ENCODE measurements at regions not wholly inside any gene's neighbourhood (a gene's known extent, or its start where the extent isn't known, plus 50 kb on each side); places are given as distances from the start of the nearest gene placed in this dataset.
"Not testable (repeated sequence)": the region's sequence is repeated elsewhere in the genome, so short reads cannot be mapped to it uniquely, and the experiment has no call there.

GRCh38 chr14:41229824-41230223, 376.9 kb upstream of the LRFN5 start:
- Mint-ChIP-seq H3K9me3 (no peaks in the 10 kb centered on the region), H3K27ac (no peak overlapping the region), H3K27me3 (ENCODE audit: low read depth) (no peaks in the 10 kb centered on the region), H3K4me1 (ENCODE audit: low read depth) (no peaks in the 10 kb centered on the region), H3K4me3 (no peak overlapping the region), H3K36me3 (ENCODE audit: insufficient read depth in 2 of 2) (no peaks in the 10 kb centered on the region)
- ATAC-seq (replicated peaks in 1 of 2), result no peak
- no peak for DNase-seq

DNA sequence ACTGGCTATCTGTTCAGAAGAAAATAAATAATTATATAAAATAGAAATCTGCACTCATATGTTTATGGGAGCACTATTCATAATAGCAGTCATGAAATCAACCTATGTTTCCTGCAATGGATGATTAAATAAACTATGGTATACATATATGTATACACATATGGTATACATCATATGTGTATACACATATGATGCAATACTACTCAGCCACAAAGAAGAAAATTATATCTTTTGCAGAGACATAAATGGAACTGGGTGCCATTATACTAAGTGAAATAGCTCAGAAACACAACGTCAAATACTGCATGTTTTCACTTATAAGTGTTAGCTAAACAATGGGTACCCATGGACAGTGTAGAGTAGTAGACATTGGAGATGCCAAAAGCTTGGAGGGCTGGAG, 381.2 kb upstream of the LRFN5 start:
- H3K4me1 Mint-ChIP-seq (ENCODE audit: low read depth), result no peaks in the 10 kb centered on the region
- no peak for DNase-seq

DNA sequence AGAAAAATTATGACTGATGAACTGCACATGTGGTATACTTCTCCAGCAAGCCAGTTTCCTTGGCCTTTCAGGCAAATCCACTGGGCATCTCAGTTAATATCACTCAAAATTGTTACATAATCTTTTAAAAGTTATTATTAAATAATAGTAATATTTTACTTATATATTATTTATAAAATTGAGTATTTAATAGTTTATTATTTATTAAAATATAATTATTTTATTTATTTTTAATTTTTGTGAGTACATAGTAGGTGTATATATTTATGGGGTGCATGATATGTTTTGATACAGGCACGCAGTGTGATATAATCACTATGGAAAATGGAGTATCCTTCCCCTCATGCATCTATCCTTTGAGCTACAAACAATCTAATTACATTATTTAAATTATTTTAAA, 384.1 kb upstream of the LRFN5 start:
- Mint-ChIP-seq H3K27ac (no peak overlapping the region), H3K36me3 (ENCODE audit: insufficient read depth in 2 of 2) (no peaks in the 10 kb centered on the region), H3K4me3 (no peak overlapping the region), H3K27me3 (ENCODE audit: low read depth) (no peaks in the 10 kb centered on the region), H3K4me1 (ENCODE audit: low read depth) (no peaks in the 10 kb centered on the region), H3K9me3 (peaks cover 2 to 4% of the 10 kb centered on the region in 2 donors)
- no peak for DNase-seq
- no peak for ATAC-seq (replicated peaks in 1 of 2)

More for the DNA sequence above, 381.2 kb upstream of the LRFN5 start:
- ATAC-seq (replicated peaks in 1 of 2), result no peak
- H3K27me3 Mint-ChIP-seq (ENCODE audit: low read depth), result no peaks in the 10 kb centered on the region
- no peak overlapping the region for H3K27ac Mint-ChIP-seq
- no peaks in the 10 kb centered on the region for H3K9me3 Mint-ChIP-seq
- no peaks in the 10 kb centered on the region for H3K36me3 Mint-ChIP-seq (ENCODE audit: insufficient read depth in 2 of 2)
- no peak overlapping the region for H3K4me3 Mint-ChIP-seq

- ATAC-seq (replicated peaks in 1 of 2); H3K27me3 Mint-ChIP-seq (ENCODE audit: low read depth); DNase-seq; H3K27ac Mint-ChIP-seq; H3K9me3 Mint-ChIP-seq; H3K4me1 Mint-ChIP-seq (ENCODE audit: low read depth); H3K4me3 Mint-ChIP-seq; H3K36me3 Mint-ChIP-seq (ENCODE audit: insufficient read depth in 2 of 2): not testable (repeated sequence)
Observed at GRCh38 chr14:41214978-41215377, 391.7 kb upstream of the LRFN5 start.

DNA sequence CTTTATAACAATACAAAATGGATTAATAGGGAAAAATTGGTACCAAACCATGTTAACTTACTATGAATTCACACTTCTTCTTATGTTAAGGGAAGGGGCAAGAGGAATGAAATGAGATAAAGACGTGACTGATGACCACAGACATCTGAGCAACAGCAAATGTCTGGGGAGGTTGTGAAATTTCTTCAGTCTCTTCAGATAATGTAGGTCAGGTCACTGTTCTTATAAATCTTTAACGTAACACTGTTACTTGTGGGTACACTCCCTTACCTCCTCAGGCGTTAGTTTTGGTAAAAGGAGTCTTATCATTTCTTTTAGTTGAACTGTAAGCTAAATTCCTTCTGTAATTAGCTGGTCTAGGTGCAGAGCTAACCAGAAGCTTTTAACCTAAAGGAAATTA, 405.0 kb upstream of the LRFN5 start:
- no peak for DNase-seq
- no peak for ATAC-seq (replicated peaks in 1 of 2)
- no peaks in the 10 kb centered on the region for H3K4me1 Mint-ChIP-seq (ENCODE audit: low read depth)
- no peak overlapping the region for H3K27ac Mint-ChIP-seq
- no peaks in the 10 kb centered on the region for H3K27me3 Mint-ChIP-seq (ENCODE audit: low read depth)
- no peaks in the 10 kb centered on the region for H3K9me3 Mint-ChIP-seq
- no peak overlapping the region for H3K4me3 Mint-ChIP-seq
- H3K36me3 Mint-ChIP-seq (ENCODE audit: insufficient read depth in 2 of 2), result no peaks in the 10 kb centered on the region

DNA sequence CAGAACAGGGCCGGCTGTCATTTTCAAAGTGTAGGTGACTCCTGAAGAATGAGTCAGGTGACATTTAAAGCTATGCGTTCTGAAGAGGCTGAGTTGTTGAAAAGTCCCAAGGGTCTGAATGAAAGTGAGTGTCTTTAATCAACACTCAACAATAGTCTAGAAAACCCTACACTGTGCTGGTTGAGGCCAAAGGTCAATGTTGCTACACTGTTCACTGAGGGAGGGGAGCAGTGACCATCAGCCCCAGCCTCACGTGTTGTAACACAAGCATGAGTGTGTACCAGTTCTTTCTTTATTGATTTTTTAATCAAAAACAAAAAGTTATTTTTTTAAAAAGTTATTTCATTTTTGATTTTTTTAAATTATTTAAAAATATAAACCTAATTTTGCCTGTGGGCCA, 418.8 kb upstream of the LRFN5 start:
- no peaks in the 10 kb centered on the region for H3K4me1 Mint-ChIP-seq (ENCODE audit: low read depth)
- ATAC-seq (replicated peaks in 1 of 2) (no peak), DNase-seq (no peak)
- H3K4me3 Mint-ChIP-seq, result no peak overlapping the region
- H3K9me3 Mint-ChIP-seq, result peaks cover 0 to 11% of the 10 kb centered on the region in 2 donors
- no peaks in the 10 kb centered on the region for H3K27me3 Mint-ChIP-seq (ENCODE audit: low read depth)
- no peaks in the 10 kb centered on the region for H3K36me3 Mint-ChIP-seq (ENCODE audit: insufficient read depth in 2 of 2)
- no peak overlapping the region for H3K27ac Mint-ChIP-seq

DNA sequence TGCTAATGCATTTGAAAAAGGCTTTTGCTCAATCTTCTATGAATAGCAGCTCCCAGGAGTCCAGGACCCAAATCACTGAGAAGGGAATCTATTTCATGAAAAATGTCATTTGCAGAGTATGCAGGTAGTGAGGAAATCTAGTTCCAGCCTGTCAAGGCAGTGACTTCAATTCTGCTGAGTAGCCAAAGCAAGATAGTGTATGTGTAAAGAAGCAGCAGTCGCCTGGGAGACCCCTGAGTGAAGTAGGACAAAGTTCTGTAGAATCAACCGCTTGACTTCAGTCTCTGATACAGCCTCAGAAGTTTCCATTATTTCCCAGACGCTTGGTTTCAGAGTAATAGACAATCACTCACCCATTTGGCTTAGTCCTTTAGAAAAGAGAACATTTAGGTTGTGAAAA, 435.6 kb upstream of the LRFN5 start:
- H3K27me3 Mint-ChIP-seq (ENCODE audit: low read depth), result no peaks in the 10 kb centered on the region
- no peak overlapping the region for H3K4me3 Mint-ChIP-seq
- no peak for DNase-seq
- peaks cover 4 to 6% of the 10 kb centered on the region in 2 donors for H3K9me3 Mint-ChIP-seq
- ATAC-seq (replicated peaks in 1 of 2), result no peak
- no peaks in the 10 kb centered on the region for H3K4me1 Mint-ChIP-seq (ENCODE audit: low read depth)
- H3K36me3 Mint-ChIP-seq (ENCODE audit: insufficient read depth in 2 of 2), result no peaks in the 10 kb centered on the region
- H3K27ac Mint-ChIP-seq, result no peak overlapping the region

DNA sequence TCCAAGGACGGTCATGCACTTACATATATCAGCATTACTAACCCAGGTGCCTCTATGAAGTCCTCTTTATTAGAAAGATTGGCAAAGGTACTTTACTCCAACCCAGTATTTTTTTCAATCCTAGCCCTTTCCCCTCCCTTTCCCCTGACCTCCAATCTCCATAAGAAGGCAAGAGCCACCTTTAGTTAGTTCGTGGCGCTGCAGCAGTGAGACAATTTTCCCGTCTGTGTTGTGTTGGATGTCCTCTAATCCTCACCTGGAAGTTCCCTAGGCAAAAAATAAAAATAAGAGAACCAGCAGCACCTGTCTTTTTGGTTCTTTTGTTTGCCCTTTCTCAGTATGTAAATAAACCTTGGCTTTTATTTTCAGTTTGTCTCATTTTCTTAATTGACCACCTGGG, 439.6 kb upstream of the LRFN5 start:
- Mint-ChIP-seq H3K27ac (no peak overlapping the region), H3K4me1 (ENCODE audit: low read depth) (no peaks in the 10 kb centered on the region), H3K4me3 (no peak overlapping the region), H3K27me3 (ENCODE audit: low read depth) (no peaks in the 10 kb centered on the region), H3K36me3 (ENCODE audit: insufficient read depth in 2 of 2) (no peaks in the 10 kb centered on the region), H3K9me3 (peaks cover 3 to 5% of the 10 kb centered on the region in 2 donors)
- ATAC-seq (replicated peaks in 1 of 2), result no peak
- no peak for DNase-seq

DNA sequence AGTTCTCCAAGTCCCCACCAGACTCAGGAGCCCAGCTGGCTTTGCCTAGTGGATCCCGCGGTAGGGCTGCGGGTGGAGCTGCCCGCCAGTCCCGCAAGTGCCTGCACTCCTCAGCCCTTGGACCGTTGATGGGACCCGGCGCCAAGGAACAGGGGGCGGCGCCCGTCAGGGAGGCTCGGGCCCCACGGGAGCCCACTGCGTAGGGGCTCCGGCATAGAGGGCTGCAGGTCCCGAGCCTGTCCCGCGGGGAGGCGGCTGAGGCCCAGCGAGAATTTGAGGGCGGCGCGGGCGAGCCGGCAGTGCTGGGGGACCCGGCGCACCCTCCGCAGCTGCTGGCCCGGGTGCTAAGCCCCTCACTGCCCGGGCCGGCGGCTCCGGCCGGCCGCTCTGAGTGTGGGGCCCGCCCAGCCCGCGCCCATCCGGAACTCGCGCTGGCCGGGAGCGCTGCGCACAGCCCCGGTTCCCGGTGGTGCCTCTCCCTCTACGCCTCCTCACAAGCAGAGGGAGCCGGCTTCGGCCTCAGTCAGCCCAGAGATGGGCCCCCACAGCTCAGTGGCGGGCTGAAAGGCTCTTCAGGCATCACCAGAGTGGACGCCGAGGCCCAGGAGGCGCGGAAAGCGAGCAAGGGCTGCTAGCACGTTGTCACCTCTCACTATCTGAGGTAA, 452.4 kb upstream of the LRFN5 start:
- no peaks in the 10 kb centered on the region for H3K36me3 Mint-ChIP-seq (ENCODE audit: insufficient read depth in 2 of 2)
- H3K27me3 Mint-ChIP-seq (ENCODE audit: low read depth), result no peaks in the 10 kb centered on the region
- no peak for ATAC-seq (replicated peaks in 1 of 2)

DNA sequence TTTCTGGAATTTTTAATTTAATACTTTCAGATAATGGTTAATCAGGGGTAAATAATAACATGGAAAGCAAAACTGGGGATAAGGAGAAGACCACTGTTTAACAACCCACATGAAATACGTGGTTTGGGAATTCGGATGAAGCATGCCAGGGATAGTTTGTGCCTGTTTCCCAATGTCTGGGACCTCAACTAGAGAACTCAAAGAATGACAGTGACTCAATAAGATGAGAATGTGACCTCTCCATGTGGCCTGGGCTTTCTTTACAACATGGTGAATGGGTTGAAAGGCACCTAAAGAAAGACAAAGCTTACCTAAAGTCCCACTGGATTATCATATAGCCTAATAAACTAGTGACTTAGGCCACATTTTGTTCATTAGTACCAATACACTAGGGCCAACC, 460.3 kb upstream of the LRFN5 start:
- Mint-ChIP-seq H3K36me3 (ENCODE audit: insufficient read depth in 2 of 2) (no peaks in the 10 kb centered on the region), H3K27me3 (ENCODE audit: low read depth) (no peaks in the 10 kb centered on the region), H3K4me1 (ENCODE audit: low read depth) (no peaks in the 10 kb centered on the region), H3K27ac (no peak overlapping the region), H3K4me3 (no peak overlapping the region), H3K9me3 (no peaks in the 10 kb centered on the region)
- ATAC-seq (replicated peaks in 1 of 2) (no peak), DNase-seq (no peak)

More for the DNA sequence above, 452.4 kb upstream of the LRFN5 start:
- H3K9me3 Mint-ChIP-seq, result peaks cover 1 to 2% of the 10 kb centered on the region in 2 donors
- H3K4me1 Mint-ChIP-seq (ENCODE audit: low read depth), result no peaks in the 10 kb centered on the region
- no peak overlapping the region for H3K4me3 Mint-ChIP-seq
- no peak overlapping the region for H3K27ac Mint-ChIP-seq
- DNase-seq, result no peak

DNA sequence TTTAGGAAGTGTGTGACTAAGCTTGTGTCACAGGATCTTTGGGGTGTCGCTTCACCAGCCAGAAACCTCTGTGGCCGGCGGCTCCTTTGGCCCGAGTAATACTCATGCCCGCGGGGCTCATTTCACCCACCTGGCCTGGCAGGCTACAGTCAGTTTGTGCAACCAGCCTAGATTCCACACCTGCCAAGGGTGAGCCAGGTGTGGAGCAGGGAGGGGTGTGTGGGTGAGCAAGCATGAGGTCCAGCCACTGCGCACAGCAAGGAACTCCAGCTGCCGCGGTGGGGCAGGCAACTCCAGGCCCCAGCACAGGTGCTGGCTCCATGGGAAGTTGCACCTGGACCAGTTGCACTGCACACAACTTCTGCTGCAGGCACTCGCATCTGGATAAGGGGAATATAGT, 462.3 kb upstream of the LRFN5 start:
- Mint-ChIP-seq H3K4me1 (ENCODE audit: low read depth) (no peaks in the 10 kb centered on the region), H3K27ac (no peak overlapping the region), H3K36me3 (ENCODE audit: insufficient read depth in 2 of 2) (no peaks in the 10 kb centered on the region), H3K9me3 (no peaks in the 10 kb centered on the region), H3K27me3 (ENCODE audit: low read depth) (no peaks in the 10 kb centered on the region), H3K4me3 (no peak overlapping the region)
- DNase-seq, result no peak
- ATAC-seq (replicated peaks in 1 of 2), result no peak

DNA sequence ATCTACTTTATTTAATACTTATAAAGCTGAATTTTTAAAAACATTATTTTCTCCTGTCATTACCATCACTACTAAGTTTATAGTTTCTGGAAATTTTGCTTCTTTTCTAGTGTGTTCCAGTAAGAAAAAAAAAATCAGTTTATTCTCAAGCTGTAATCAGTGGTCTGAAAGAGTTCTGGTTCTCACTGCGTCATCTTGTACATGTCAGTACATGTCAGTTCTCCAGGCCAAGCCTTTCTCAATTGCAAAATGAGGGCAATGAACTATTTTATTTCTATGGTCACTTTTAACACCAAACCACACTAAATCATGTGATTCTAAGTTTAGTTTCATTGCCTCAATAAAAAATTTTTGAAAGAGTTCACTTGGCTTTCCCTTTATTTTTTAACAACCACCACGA, 468.9 kb upstream of the LRFN5 start:
- Mint-ChIP-seq H3K9me3 (no peaks in the 10 kb centered on the region), H3K4me1 (ENCODE audit: low read depth) (no peaks in the 10 kb centered on the region), H3K4me3 (no peak overlapping the region), H3K27ac (no peak overlapping the region), H3K36me3 (ENCODE audit: insufficient read depth in 2 of 2) (no peaks in the 10 kb centered on the region), H3K27me3 (ENCODE audit: low read depth) (no peaks in the 10 kb centered on the region)
- ATAC-seq (replicated peaks in 1 of 2) (no peak), DNase-seq (no peak)

- DNase-seq, result no peak
Observed at GRCh38 chr14:41130274-41130673, 476.4 kb upstream of the LRFN5 start.

DNA sequence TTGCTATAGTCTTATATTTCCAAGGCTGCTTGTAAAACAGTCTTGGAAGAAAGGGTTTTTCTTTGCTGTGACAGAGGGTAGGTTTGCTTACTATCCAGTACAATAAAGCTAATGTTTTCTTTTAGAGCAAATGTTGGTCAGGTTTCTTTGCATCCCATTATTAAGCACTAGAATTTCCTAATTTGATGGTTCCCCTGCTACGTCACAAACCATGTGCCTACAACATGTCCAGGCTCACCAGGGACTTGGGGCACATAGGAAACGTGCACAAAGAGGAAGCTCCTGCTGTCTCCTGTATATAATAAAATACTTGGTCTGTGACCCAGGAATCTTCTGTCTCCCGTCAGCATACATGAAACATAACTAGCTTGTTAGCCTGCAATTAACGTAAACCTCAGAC, 486.3 kb upstream of the LRFN5 start:
- no peaks in the 10 kb centered on the region for H3K4me1 Mint-ChIP-seq (ENCODE audit: low read depth)
- no peaks in the 10 kb centered on the region for H3K9me3 Mint-ChIP-seq
- DNase-seq (no peak), ATAC-seq (replicated peaks in 1 of 2) (no peak)
- no peak overlapping the region for H3K27ac Mint-ChIP-seq
- no peaks in the 10 kb centered on the region for H3K27me3 Mint-ChIP-seq (ENCODE audit: low read depth)
- H3K4me3 Mint-ChIP-seq, result no peak overlapping the region
- no peaks in the 10 kb centered on the region for H3K36me3 Mint-ChIP-seq (ENCODE audit: insufficient read depth in 2 of 2)

More at GRCh38 chr14:41130274-41130673, 476.4 kb upstream of the LRFN5 start:
- ATAC-seq (replicated peaks in 1 of 2), result no peak
- Mint-ChIP-seq H3K4me3 (no peak overlapping the region), H3K27me3 (ENCODE audit: low read depth) (no peaks in the 10 kb centered on the region), H3K9me3 (peaks cover 0 to 3% of the 10 kb centered on the region in 2 donors), H3K4me1 (ENCODE audit: low read depth) (no peaks in the 10 kb centered on the region), H3K27ac (no peak overlapping the region), H3K36me3 (ENCODE audit: insufficient read depth in 2 of 2) (no peaks in the 10 kb centered on the region)
